GM12873 (cell line): ENCODE measurements at regions not wholly inside any gene's neighbourhood (a gene's known extent, or its start where the extent isn't known, plus 50 kb on each side); places are given as distances from the start of the nearest gene placed in this dataset.

Experiments used
- TF ChIP-seq, protein P1 (sequence below): IDR thresholded peaks from 2 replicates; pipeline ENCODE4 v1.5.1; 2012; ENCODE audit warnings: low read depth, mild to moderate bottlenecking, moderate library complexity, low read length, control low read depth; ENCODE audit not compliant: insufficient read depth; ENCODE audit errors: missing control alignments

- TF ChIP-seq, protein P1, sequence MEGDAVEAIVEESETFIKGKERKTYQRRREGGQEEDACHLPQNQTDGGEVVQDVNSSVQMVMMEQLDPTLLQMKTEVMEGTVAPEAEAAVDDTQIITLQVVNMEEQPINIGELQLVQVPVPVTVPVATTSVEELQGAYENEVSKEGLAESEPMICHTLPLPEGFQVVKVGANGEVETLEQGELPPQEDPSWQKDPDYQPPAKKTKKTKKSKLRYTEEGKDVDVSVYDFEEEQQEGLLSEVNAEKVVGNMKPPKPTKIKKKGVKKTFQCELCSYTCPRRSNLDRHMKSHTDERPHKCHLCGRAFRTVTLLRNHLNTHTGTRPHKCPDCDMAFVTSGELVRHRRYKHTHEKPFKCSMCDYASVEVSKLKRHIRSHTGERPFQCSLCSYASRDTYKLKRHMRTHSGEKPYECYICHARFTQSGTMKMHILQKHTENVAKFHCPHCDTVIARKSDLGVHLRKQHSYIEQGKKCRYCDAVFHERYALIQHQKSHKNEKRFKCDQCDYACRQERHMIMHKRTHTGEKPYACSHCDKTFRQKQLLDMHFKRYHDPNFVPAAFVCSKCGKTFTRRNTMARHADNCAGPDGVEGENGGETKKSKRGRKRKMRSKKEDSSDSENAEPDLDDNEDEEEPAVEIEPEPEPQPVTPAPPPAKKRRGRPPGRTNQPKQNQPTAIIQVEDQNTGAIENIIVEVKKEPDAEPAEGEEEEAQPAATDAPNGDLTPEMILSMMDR, result no peak
Measured at GRCh38 chr1:239570878-239571277, 184.5 kb downstream of the CHRM3 start.

- TF ChIP-seq, protein P1, result no peak
Measured at GRCh38 chr1:239572183-239572582, 185.8 kb downstream of the CHRM3 start.

DNA sequence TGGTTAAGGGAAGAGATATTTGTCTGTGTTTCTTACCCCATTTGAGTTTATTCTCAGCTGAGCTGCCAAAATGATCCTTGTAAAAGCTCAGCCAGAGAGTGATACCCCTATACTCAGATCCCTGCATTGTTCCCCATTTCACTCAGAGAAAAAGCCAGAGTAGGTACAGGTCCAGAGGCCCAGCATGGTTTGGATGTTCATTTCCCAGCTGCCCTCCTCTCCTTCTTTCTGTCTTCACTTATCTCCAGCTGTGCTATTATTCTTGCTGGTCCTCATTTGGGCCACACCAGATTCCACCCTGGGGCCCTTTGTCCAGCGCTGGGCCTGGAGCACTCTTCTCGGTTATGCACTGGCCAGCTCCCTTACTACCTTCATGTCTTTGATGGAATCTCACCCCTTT is 187.7 kb downstream of the CHRM3 start:
- TF ChIP-seq, protein P1, result no peak

- TF ChIP-seq, protein P1, result no peak
Measured at GRCh38 chr1:239575113-239575512, 188.7 kb downstream of the CHRM3 start.

- TF ChIP-seq, protein P1, result no peak
Measured at GRCh38 chr1:239583536-239583935, 197.2 kb downstream of the CHRM3 start.

GRCh38 chr1:239586128-239586527 is 199.8 kb downstream of the CHRM3 start:
- TF ChIP-seq, protein P1, result no peak

- TF ChIP-seq, protein P1, result no peak
Measured at GRCh38 chr1:239587066-239587465, 200.7 kb downstream of the CHRM3 start.
